PC-9 (cell line): ENCODE measurements at regions not wholly inside any gene's neighbourhood (a gene's known extent, or its start where the extent isn't known, plus 50 kb on each side); places are given as distances from the start of the nearest gene placed in this dataset.

Experiments
- CTCF ChIP-seq: fragments of 200-600 bp; sonication (generic); conservative IDR thresholded peaks from 2 replicates; pipeline ENCODE4 v1.6.1; 2017; ENCODE audit warnings: mixed run types, antibody characterized with exemption, mild to moderate bottlenecking, moderate library complexity
- EZH2 ChIP-seq: fragments of 200-600 bp; sonication (generic); IDR thresholded peaks from 2 replicates; pipeline ENCODE4 v1.8.0; 2017; ENCODE audit warnings: antibody characterized with exemption, low read depth

GRCh38 chr2:81195017-81195773 is 890.6 kb upstream of the LRRTM1 start:
- no peak for TF ChIP-seq EZH2
- TF ChIP-seq CTCF, result no peak
